ENCODE measurements at regions not wholly inside any gene's neighbourhood (a gene's known extent, or its start where the extent isn't known, plus 50 kb on each side); places are given as distances from the start of the nearest gene placed in this dataset.

DNA sequence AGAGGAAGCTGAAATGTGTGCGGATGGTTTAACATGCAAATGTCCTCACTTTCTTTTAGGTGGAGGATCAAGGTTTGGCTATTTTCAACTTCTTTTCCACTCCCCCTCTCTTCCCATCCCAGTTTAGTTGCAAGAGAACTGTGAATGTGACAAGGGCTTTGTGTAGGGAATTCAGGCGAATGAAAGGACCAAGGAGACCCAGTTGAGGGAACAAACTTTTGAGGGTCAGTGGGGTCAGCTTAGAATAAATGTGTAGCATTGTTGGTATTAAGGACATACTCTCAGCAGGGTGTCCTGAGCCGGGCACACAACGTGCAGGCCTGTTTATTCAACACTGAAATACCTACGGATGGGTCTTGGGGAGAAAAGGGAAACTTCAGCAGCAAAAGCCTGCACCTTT, 346.0 kb downstream of the PMP22 start:
- no peak for TF ChIP-seq POLR2A (IDR thresholded peaks at IDR 0.05)
- TF ChIP-seq, protein P1, sequence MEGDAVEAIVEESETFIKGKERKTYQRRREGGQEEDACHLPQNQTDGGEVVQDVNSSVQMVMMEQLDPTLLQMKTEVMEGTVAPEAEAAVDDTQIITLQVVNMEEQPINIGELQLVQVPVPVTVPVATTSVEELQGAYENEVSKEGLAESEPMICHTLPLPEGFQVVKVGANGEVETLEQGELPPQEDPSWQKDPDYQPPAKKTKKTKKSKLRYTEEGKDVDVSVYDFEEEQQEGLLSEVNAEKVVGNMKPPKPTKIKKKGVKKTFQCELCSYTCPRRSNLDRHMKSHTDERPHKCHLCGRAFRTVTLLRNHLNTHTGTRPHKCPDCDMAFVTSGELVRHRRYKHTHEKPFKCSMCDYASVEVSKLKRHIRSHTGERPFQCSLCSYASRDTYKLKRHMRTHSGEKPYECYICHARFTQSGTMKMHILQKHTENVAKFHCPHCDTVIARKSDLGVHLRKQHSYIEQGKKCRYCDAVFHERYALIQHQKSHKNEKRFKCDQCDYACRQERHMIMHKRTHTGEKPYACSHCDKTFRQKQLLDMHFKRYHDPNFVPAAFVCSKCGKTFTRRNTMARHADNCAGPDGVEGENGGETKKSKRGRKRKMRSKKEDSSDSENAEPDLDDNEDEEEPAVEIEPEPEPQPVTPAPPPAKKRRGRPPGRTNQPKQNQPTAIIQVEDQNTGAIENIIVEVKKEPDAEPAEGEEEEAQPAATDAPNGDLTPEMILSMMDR (IDR thresholded peaks at IDR 0.05), result no peak
